ENCODE measurements at regions not wholly inside any gene's neighbourhood (a gene's known extent, or its start where the extent isn't known, plus 50 kb on each side); places are given as distances from the start of the nearest gene placed in this dataset.

- no peak for DNase-seq (ENCODE audit: low spot score)
- TF ChIP-seq ATF3 (IDR thresholded peaks at IDR 0.05) (no peak), ZBTB33 (IDR thresholded peaks at IDR 0.05) (no peak), REST (IDR thresholded peaks at IDR 0.05) (no peak), JUND (IDR thresholded peaks at IDR 0.05) (no peak), SP1 (IDR thresholded peaks at IDR 0.05) (no peak), MAX (IDR thresholded peaks at IDR 0.05) (no peak), FOXA1 (IDR thresholded peaks at IDR 0.05) (no peak), YY1 (IDR thresholded peaks at IDR 0.05) (no peak), TAF1 (conservative IDR thresholded peaks at IDR 0.05) (no peak), HNF4G (IDR thresholded peaks at IDR 0.05) (no peak), CTCF (IDR thresholded peaks at IDR 0.05; ENCODE audit: low read depth, low read length, missing input control) (no peak)
- Histone ChIP-seq H3K4me3 (ENCODE audit: low read depth in 1 of 3, low read length in 3 of 3) (no peak overlapping the region), H3K9me3 (ENCODE audit: control insufficient read depth in 4 of 4, low read length in 3 of 4) (no peaks in the 10 kb centered on the region), H3K27me3 (ENCODE audit: control insufficient read depth in 4 of 4, insufficient read depth in 4 of 4, low read length in 3 of 4) (no peaks in the 10 kb centered on the region), H3K9ac (ENCODE audit: low read depth in 1 of 2, low read length in 2 of 2) (no peak overlapping the region), H3K36me3 (ENCODE audit: control insufficient read depth in 4 of 4, insufficient read depth in 3 of 4, low read depth in 1 of 4, low read length in 3 of 4) (no peaks in the 10 kb centered on the region), H3K27ac (ENCODE audit: low read depth in 1 of 2, low read length in 2 of 2) (no peak overlapping the region), H3K4me1 (ENCODE audit: control insufficient read depth in 4 of 4, insufficient read depth in 4 of 4, low read length in 3 of 4) (peaks cover 0 to 29% (median 18%) of the 10 kb centered on the region in 4 donors)
- WGBS, result 96% methylated on average over 5 of the region's 5 CpGs
Observed at GRCh38 chr5:173668910-173669309, 52.5 kb upstream of the BOD1 start.

- no peak overlapping the region for H3K4me3 ChIP-seq (ENCODE audit: low read depth in 1 of 3, low read length in 3 of 3)
- no peaks in the 10 kb centered on the region for H3K27me3 ChIP-seq (ENCODE audit: control insufficient read depth in 4 of 4, insufficient read depth in 4 of 4, low read length in 3 of 4)
- H3K9me3 ChIP-seq (ENCODE audit: control insufficient read depth in 4 of 4, low read length in 3 of 4), result no peaks in the 10 kb centered on the region
- WGBS, result 85% methylated on average over 3 of the region's 3 CpGs
- DNase-seq (ENCODE audit: low spot score), result no peak
- H3K4me1 ChIP-seq (ENCODE audit: control insufficient read depth in 4 of 4, insufficient read depth in 4 of 4, low read length in 3 of 4), result peaks cover 0 to 31% (median 19%) of the 10 kb centered on the region in 4 donors
- no peak overlapping the region for H3K27ac ChIP-seq (ENCODE audit: low read depth in 1 of 2, low read length in 2 of 2)
- no peaks in the 10 kb centered on the region for H3K36me3 ChIP-seq (ENCODE audit: control insufficient read depth in 4 of 4, insufficient read depth in 3 of 4, low read depth in 1 of 4, low read length in 3 of 4)
- no peak for TF ChIP-seq SP1 (IDR thresholded peaks at IDR 0.05)
- no peak for TF ChIP-seq HNF4A (conservative IDR thresholded peaks at IDR 0.05)
- TF ChIP-seq MAX (IDR thresholded peaks at IDR 0.05), result no peak
- TF ChIP-seq EGR1 (IDR thresholded peaks at IDR 0.05; ENCODE audit: low read depth in 2 of 2), result no peak
- no peak for TF ChIP-seq ZBTB33 (IDR thresholded peaks at IDR 0.05)
- TF ChIP-seq RXRA (IDR thresholded peaks at IDR 0.05), result no peak
- no peak for TF ChIP-seq FOXA1 (IDR thresholded peaks at IDR 0.05)
- TF ChIP-seq TAF1 (conservative IDR thresholded peaks at IDR 0.05), result no peak
- no peak for TF ChIP-seq YY1 (IDR thresholded peaks at IDR 0.05)
- no peak for TF ChIP-seq RAD21 (IDR thresholded peaks at IDR 0.05)
- H3K9ac ChIP-seq (ENCODE audit: low read depth in 1 of 2, low read length in 2 of 2), result no peak overlapping the region
Observed at GRCh38 chr5:173669483-173669882, 53.0 kb upstream of the BOD1 start.

Data from liver (tissue), 8 donors.